Coronary artery (tissue), 2 donors: ENCODE measurements at regions not wholly inside any gene's neighbourhood (a gene's known extent, or its start where the extent isn't known, plus 50 kb on each side); places are given as distances from the start of the nearest gene placed in this dataset.

Experiments used
- DNase-seq: peaks from one replicate; pipeline ENCODE4 v3.0.0-alpha.2; 2017; ENCODE audit warnings: low spot score
- H3K27ac ChIP-seq, 2 donors: fragments of 200-600 bp; sonication (generic); one replicate each; pipeline ENCODE4 v1.5.1; 2016 to 2019
- H3K4me3 ChIP-seq: fragments of 200-600 bp; sonication (generic); 2 replicates; pipeline ENCODE4 v1.5.1; 2016; ENCODE audit warnings: mild to moderate bottlenecking, moderate library complexity
- TF ChIP-seq, protein P1 (sequence below): fragments of 200-600 bp; sonication (generic); IDR thresholded peaks from one replicate; pipeline ENCODE4 v1.5.1; 2019; ENCODE audit warnings: antibody characterized with exemption

DNA sequence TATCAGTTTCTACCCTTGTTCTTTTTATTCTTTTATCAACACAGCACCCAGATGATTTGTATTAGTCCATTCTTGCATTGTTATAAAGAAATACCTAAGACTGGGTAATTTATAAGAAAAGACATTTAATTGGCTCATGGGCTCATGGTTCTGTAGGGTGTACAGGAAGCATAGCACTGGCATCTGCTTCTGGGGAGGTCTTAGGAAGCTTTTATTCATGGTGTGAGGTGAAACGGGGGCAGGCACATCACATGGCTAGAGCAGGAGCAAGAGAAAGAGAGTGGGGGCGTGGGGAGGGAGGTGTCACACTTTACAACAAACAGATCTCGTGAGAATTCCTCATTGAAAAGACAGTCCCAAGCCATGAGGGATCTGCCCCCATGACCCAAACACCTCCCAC lies 285.3 kb downstream of the SMARCA1 start:
- no peak for DNase-seq

DNA sequence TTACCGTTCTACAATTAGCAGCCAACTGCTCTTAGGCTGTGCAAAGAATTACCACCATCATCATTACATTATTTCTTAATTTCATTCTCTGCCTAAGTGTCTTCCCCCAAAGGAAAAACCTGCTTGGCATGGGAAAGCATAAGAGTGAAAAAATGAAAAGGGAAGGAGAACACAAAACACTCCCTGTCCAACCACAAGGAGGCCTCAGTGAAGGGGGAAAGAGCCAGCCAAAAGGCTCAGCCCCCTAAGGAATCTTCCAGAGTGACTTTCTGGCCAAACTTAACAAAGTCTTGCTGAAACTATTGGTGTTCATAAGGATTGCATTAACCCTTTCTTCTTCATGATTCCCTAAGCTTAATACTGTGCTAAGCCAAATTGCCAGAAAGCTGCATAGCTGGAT lies 287.4 kb downstream of the SMARCA1 start:
- TF ChIP-seq, protein P1, sequence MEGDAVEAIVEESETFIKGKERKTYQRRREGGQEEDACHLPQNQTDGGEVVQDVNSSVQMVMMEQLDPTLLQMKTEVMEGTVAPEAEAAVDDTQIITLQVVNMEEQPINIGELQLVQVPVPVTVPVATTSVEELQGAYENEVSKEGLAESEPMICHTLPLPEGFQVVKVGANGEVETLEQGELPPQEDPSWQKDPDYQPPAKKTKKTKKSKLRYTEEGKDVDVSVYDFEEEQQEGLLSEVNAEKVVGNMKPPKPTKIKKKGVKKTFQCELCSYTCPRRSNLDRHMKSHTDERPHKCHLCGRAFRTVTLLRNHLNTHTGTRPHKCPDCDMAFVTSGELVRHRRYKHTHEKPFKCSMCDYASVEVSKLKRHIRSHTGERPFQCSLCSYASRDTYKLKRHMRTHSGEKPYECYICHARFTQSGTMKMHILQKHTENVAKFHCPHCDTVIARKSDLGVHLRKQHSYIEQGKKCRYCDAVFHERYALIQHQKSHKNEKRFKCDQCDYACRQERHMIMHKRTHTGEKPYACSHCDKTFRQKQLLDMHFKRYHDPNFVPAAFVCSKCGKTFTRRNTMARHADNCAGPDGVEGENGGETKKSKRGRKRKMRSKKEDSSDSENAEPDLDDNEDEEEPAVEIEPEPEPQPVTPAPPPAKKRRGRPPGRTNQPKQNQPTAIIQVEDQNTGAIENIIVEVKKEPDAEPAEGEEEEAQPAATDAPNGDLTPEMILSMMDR: no peak
- Histone ChIP-seq H3K4me3 (no peak overlapping the region), H3K27ac (no peak overlapping the region)
- DNase-seq: no peak

More for the DNA sequence above, 285.3 kb downstream of the SMARCA1 start:
- H3K27ac ChIP-seq: no peak overlapping the region
- TF ChIP-seq, protein P1: no peak
- H3K4me3 ChIP-seq: no peak overlapping the region

DNA sequence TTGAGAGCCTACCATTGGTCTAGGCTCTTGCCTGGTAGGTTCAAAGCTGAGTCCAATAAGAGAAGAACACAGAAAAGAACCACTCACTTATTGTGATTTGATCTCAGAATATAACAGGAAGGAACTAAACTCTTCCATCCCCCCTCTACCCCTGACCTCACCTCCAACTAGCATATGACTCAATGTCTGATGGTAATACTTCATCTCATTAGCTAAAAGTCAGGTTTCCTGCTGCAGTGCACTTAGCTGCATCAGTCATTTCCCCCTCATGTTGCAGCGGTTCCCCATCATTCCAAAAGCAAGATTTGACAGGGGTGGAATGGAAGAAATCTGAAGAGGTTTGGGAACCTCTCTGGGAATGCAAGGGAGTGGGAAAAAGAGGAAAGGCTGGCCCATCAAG lies 289.5 kb downstream of the SMARCA1 start:
- Histone ChIP-seq H3K4me3 (no peak overlapping the region), H3K27ac (no peak overlapping the region)
- TF ChIP-seq, protein P1: no peak
- no peak for DNase-seq

DNA sequence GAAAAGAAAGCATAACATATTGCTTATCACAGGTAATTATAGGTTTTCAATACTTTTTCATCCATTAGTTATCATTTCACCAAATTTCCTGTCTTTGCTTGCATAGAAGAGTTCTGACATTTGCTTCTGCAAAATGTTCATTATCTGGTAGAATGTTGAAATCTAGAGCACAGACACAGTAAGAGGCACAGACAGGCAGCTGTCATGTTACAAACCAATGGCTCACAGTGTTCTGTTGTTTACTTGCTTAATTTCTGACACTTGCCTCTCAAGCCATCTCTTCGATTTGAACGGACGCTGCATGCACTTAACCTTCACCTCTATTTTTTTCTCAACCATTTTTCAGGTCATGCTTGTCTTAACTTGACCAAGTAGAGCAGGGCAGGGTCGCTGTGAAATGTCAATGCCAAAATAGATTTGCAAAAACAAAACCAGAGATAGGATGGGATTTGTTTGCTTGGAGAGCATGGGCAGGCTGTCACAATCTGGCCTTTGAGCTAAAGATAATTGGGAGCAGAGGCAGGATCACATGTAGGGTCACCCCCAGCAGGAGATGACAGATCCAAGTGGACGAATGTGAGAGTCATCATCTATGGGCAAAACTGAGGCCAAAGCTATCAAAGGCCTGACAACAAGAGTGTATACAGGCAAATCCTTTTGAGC lies 292.3 kb downstream of the SMARCA1 start:
- Histone ChIP-seq H3K4me3 (no peak overlapping the region), H3K27ac (no peak overlapping the region)
- TF ChIP-seq, protein P1: no peak
- no peak for DNase-seq

DNA sequence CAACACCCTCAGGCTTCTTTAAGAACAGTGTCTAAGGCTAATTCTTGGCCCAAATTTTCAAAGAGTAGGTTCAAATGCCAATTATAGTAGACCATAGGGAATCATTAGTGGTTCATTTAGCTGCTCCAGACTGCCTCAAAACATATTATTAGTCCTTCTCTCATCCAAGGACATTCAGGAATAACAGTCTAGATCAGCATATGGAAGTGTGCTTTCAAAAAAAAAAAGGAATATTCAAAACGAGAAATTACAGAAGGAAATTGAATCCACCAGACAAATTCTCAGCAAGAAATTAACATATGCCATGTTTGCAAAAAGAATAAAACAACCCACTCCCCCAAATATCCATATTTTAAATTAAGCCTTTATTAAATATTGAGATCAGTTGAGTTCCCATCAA lies 293.1 kb downstream of the SMARCA1 start:
- no peak for DNase-seq
- TF ChIP-seq, protein P1: no peak
- H3K4me3 ChIP-seq: no peak overlapping the region
- H3K27ac ChIP-seq: no peak overlapping the region

DNA sequence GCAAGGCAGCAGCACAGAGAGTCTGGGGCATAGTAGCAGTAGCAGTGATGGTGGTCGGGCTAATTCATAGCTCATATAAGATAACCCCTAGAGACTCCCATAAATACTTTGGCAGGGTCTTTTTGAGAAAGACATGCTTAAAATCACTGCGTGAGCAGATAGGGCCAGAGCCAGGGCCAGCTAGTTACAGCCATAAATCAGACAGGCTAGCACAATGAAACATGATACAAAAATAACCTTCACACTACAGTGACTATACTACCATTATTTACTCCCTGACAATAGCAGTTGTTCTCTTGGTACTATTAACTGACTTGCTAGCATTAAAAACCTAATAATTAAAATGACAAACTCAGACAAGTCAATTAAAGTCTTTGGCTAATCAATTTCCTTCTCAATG lies 295.9 kb downstream of the SMARCA1 start:
- no peak for DNase-seq
- Histone ChIP-seq H3K27ac (no peak overlapping the region), H3K4me3 (no peak overlapping the region)
- TF ChIP-seq, protein P1: no peak

DNA sequence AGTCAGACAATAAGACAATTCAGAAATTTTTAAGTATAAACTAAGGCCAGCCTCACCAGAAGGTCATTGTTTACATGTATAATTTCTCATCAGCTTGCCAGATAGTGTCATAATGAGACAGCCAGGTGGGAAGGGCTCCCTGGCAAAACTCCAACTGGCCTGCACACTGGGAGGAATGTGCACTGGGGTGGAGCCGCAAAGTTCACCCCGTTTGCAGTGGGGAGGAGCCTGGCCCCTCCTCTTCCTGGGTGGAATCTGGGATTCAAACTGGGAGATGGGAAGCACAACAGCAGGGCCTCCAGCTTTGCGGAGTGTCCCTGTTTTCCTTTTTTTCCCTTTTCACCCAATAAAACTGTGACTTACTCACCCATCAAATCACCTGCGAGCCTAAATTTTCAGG lies 329.9 kb downstream of the SMARCA1 start:
- no peak overlapping the region for H3K27ac ChIP-seq
- TF ChIP-seq, protein P1: no peak
- no peak overlapping the region for H3K4me3 ChIP-seq
- DNase-seq: no peak
